Pons (tissue), 1 donor: ENCODE measurements at regions not wholly inside any gene's neighbourhood (a gene's known extent, or its start where the extent isn't known, plus 50 kb on each side); places are given as distances from the start of the nearest gene placed in this dataset.

Experiments used
- DNase-seq: peaks from one replicate; pipeline ENCODE4 v3.0.0-alpha.2; 2016; ENCODE audit warnings: low spot score

DNA sequence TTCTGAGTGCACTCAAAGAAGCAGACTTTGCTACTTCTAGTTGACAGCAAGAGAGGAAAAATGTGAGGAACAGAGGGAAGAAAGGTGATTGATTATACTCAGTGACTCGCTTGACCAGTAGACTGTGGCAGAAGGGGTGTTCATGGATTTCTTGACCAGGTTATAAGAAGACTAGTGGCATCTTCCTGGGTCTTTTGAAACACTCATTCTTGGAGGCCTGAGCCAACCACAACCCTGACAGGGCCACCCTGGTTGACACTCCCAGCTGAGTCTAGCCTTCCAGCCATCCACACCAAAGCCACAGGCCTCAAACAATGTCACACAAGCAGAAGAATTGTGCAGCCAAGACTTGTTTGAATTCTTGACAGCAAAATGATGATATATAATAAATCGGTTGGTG, 366.3 kb downstream of the SS18 start:
- DNase-seq, result no peak

GRCh38 chr18:25713103-25713502, 361.1 kb upstream of the ZNF521 start:
- no peak for DNase-seq

DNA sequence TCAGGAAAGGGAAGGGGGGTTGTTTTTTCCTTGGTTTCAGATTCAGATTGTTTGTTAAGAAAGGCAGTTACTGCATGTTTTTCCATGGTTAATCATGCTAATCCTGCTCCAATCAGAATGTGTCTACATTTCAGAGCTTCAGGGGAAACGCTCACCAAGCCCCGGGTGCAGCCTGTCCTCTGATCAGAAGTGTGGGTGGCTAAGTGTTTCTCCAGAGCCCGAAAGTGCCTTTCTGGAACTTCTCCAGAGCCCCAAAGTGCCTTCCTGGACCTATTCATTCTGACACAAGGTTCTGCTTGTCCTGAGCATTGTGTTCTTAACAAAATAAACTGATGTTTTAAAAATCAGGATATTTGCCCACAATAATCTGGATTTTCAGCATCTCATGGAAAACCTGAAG, 359.0 kb upstream of the ZNF521 start:
- DNase-seq, result no peak

DNA sequence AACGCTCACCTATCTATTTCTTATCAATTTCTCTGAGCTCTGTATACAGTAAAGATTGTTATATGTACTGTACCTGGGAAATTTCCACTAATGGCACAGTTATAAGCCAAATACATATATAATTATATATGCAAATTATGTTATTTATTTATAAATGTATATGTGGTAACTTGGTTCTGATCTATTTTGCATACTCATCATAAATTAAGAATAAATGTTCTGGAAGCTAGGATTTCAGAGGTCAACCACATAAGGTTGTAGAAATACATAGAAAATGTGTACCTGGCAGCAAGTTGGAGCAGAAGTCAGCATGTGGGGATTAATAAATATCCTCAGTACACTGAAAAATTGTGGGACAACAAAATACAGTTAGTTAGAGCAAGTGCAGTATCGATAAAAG, 353.7 kb upstream of the ZNF521 start:
- DNase-seq, result no peak

DNA sequence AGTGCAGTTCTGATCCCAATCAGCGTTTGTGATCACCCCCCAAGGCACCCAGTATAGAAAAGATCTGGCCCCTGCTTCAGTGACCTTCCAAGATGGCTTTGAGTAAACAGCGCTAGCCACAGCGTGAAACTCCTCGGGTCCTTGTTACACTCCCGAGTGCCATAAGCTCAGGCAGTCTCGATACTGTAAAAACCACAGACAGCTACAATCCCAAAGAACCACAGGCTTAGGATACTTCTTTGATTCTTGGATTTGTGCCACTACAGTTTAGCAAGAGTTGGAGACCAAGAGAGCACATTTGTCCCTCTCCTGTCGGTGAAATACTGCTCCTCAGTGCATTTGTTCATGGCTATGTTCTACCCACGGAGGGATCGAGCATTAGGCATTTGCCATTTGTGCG, 352.5 kb upstream of the ZNF521 start:
- peak; percentile 15 for DNase-seq

- DNase-seq, result peak; percentile 65
These were observed 352.1 kb upstream of the ZNF521 start for GRCh38 chr18:25704071-25704470.

DNA sequence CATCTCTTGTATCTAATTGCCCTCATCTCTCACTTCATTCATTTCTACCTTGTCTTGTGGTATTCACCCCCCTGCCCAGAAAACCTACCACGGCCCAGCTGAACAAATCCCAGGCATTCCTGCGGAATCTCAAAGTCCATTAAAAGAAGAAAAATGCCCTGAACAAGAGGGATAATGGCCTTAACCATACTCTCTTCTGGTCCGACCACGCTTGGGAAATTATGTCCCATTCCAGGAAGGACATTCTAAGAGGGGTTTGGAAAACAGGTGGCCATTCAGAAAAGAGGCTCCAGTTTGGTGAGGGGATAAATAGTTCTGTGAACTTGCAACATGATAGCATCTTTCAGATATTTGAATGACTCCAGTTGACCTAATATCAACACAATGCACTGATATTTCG, 349.9 kb upstream of the ZNF521 start:
- DNase-seq, result no peak

GRCh38 chr18:25686960-25687500, 335.1 kb upstream of the ZNF521 start:
- DNase-seq, result no peak

GRCh38 chr18:25685088-25685487, 333.1 kb upstream of the ZNF521 start:
- no peak for DNase-seq

DNA sequence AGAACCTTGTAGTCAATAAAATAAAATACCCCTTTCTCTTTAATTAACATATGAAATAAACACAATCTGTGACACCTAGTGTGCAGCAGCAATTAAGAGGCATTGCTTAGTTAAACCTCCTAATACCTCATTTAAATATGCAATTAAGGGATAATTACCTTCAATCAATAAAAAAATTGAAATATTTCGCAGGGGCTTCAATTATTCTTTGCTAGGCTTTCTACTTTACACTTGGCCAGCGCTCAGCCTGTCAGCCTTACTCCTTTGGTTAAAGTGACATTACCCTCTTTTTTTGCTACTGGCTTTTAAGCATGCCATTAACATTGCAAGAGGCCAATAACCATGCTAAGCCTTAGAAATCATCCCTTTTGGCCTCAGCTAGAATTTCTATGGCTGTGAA, 327.5 kb upstream of the ZNF521 start:
- no peak for DNase-seq

GRCh38 chr18:25678221-25678620, 326.3 kb upstream of the ZNF521 start:
- DNase-seq, result no peak

DNA sequence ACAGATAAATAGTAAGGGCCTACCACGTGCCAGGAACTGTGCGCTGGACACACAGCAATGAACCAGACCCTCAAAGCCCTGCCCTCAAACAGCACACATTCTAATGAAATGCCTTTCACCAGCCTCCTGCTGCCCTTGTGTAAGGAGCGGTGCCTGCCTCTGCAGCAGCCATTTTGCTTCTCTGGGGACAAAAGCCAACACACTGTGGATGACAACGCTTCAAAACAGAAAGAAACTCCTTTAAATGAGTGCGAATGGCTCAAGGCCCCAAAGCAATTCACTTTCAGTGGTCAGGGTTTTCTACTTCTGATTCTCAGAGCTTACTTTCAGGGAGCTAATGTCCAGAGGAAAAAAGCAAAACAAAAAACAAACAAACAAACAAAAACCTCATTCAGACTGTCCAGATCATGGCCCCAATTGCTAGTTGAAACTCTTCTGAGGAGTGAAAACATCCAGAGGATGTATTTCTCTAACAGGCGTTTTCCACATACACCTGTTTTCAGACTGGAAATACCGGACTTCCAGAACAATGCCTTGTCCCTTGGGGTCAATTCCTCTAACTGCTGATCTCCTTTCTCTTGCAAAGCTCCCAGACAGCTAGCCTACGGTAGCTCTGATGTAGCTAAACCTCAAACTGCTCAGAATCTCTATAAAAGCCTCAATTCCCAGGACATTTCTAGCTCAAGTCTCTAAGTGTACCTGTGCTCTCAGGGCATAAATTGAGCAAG, 323.3 kb upstream of the ZNF521 start:
- DNase-seq, result no peak

DNA sequence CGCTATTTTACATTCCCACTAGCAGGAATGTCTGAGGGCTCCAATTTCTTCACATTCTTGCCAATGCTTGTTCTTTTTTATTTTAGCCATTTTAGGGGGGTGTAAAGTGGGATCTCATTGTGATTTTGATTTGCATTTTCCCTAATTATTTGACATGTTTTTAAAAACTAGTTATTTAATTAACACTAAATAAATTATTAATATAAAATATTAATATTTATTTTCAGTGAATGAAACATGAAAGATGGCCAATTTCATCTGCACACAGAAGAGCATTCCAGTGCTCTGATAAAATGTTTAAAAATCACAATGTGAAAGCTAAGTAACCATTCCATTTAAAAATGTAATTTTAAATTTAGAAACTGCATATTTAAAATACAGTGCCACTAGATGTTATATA, 322.2 kb upstream of the ZNF521 start:
- no peak for DNase-seq

DNA sequence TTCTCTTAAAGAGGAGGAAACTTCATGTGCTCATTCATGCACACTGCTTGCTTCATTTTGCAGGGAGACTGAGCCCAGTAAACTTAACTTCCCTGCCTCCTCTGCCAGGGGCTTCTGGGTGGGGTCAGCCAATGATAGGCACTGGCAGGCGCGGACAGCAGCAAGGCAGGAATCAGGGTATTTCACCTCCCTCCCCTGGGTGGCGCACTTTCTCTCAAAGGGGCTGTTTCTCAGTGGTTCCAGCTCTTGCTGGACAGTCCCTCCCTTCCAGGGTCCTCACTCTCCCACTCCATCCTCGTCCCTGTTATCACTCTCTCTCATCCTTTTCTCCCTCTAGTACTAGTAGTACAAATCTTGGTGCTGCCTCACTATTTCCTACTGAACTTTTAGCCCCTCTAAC, 320.5 kb upstream of the ZNF521 start:
- DNase-seq, result no peak

DNA sequence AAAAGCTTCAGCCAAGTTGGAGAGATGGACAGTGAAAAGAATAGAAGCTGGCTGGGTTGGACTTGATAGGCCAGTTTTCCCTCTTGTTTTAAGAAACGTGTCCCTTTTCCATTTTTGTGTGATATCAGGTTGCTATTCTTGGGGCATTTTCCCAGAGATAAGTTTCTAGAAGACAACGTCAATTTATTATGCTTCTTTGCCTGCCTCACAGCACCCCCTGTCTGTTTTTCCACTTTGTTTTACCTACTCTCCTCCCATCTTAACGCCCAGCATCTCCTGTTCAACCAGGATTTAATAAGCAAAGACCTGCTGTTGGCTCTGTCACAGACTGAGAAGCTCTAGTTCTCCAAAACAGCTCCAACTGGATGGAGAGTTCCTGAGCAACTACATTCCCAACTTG, 317.8 kb upstream of the ZNF521 start:
- no peak for DNase-seq

- no peak for DNase-seq
These were observed 310.3 kb upstream of the ZNF521 start for GRCh38 chr18:25662272-25662671.

GRCh38 chr18:25661831-25662230, 309.9 kb upstream of the ZNF521 start:
- no peak for DNase-seq

GRCh38 chr18:25659541-25659940, 307.6 kb upstream of the ZNF521 start:
- DNase-seq, result no peak

DNA sequence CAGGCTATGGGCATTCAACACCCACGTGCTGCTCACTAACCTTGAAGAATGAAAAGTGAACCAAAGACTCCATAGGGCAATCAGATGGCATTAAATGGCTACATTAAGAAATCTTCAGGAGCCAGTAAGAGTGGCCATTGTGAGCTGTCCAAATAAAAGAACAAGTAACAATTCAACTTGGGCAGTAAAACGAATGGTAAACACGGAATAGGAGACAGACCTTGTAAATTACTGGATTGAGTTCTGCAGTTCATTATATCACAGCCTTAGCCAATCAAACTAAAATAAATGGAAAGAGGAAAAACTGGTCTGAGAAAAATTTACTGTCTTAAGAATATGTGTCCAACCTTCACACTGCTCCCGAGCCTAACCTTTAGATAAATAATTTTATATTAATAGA, 306.5 kb upstream of the ZNF521 start:
- DNase-seq, result no peak

- DNase-seq, result no peak
These were observed 299.6 kb upstream of the ZNF521 start for GRCh38 chr18:25651553-25651952.

DNA sequence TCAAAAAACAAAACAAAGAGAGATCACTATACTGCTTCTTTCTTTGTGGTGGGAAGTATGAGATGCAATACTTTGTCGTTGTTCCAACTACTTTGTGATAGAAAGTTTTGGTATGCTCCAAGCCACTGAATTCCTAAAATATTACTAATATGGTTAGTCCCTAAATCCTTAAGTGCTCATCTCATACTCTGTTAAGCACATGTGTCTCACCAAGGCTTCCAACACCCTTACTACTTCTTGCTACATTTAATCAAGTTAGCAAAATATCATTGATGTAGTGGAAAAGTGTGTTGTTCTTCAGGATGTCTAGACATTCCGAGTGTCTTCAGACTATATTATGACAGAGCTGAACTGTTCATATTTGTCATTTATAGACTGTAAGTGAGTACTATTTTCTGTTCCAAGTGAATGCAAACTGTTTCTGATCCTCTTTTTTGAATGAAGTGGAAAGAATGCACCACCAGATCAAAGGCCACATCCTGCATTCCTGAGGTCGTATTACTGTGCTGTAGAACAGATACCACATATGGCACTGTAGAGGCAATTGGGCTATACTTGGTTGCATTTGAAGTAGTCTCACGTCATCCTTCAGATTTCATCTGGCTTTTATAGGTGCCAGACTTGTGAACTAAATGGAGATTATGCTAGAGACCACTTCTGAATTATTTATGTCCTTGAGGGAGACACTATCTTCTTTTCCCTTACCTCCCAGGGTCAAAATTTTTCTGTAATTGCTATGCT, 298.4 kb upstream of the ZNF521 start:
- DNase-seq, result no peak

DNA sequence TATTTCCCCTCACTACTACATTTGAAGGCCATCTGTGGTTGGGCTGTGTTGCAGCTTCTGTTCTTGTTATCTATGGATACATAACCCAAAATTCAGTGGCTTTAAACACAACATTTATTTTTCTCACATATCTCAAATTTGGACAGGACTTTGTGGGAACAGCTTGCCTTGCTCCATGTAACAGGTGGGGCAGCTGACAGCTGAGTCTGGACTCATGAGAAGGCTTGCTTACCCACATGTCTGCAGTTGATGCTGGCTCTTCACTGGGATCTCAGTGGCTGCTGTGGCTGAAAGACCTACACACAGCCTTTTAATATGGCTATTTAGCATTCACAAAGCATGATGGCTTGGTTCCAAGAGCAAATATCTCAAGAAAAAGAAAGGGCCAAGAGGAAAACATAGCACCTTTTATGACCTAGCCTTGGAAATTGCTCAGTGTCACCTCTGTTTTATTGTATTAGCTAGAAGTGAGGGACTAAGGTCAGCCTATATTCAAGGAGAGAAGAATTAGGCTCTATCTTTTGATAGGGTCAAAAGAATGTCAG, 296.8 kb upstream of the ZNF521 start:
- DNase-seq, result no peak

DNA sequence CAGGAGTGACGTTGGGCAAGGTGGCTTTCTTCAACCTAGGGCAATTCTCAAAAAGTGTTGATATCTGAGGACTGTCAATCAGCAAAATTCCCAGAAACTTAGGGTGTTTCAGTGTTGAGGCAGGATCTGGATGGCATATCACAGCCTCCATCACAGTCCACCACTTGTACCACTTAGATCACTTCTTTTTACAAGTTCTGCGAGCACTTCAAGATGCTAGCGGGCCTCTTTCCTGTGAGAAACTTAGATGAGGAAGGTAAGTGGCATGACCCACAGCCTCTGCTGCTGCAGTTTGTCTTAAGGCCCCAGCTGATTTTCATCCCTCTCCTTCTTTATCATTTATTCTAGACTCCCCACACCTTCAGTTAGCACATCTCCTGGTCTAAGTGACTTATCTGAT, 295.4 kb upstream of the ZNF521 start:
- no peak for DNase-seq
